ENCODE measurements at regions not wholly inside any gene's neighbourhood (a gene's known extent, or its start where the extent isn't known, plus 50 kb on each side); places are given as distances from the start of the nearest gene placed in this dataset.

DNA sequence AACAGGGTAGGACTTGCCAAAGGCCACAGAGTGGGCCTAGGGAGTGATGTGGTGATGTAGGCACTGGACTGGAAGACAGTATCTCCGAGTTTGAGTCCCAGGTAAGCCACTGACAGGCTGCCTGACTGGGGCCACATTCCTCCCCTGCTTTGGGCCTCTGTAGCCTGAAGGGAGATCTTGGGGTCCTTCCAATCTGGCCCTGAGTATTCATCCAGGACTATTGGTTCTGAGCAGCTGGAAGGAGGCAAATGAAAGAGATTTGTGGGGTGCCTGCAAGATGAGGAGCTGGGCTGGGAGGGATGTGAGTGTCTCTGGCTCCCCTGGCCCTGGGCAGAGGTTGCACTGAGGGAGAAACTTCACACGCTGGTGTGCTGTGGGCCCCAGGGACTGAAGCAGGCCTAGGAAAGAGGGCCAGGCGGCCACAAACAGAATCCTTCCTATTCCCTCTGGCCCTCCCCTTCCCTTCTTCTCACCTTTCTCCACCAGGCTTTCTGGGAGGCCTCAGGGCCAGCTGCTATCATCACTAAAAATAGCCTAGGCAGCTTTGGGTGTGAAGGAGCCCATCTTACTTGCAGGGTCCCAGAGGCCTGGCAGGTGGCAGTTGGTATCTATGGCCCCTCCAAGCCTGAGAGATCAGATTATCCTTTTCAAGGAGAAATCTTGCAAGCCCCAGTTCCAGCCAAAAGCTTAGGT, 70.1 kb downstream of the PJA1 start:
- TF ChIP-seq, protein P1, sequence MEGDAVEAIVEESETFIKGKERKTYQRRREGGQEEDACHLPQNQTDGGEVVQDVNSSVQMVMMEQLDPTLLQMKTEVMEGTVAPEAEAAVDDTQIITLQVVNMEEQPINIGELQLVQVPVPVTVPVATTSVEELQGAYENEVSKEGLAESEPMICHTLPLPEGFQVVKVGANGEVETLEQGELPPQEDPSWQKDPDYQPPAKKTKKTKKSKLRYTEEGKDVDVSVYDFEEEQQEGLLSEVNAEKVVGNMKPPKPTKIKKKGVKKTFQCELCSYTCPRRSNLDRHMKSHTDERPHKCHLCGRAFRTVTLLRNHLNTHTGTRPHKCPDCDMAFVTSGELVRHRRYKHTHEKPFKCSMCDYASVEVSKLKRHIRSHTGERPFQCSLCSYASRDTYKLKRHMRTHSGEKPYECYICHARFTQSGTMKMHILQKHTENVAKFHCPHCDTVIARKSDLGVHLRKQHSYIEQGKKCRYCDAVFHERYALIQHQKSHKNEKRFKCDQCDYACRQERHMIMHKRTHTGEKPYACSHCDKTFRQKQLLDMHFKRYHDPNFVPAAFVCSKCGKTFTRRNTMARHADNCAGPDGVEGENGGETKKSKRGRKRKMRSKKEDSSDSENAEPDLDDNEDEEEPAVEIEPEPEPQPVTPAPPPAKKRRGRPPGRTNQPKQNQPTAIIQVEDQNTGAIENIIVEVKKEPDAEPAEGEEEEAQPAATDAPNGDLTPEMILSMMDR (conservative IDR thresholded peaks at IDR 0.05; ENCODE audit: low read depth, low read length), result no peak
- Histone ChIP-seq H4K20me1 (ENCODE audit: insufficient read depth) (no peaks in the 10 kb centered on the region), H3K79me2 (ENCODE audit: insufficient read depth, low read depth) (no peaks in the 10 kb centered on the region), H2AFZ (ENCODE audit: low read depth) (no peak overlapping the region), H3K36me3 (ENCODE audit: insufficient read depth) (no peaks in the 10 kb centered on the region), H3K4me2 (no peak overlapping the region), H3K27ac (no peak overlapping the region), H3K27me3 (ENCODE audit: insufficient read depth, low read depth) (no peaks in the 10 kb centered on the region), H3K4me3 (IDR thresholded peaks at IDR 0.05; ENCODE audit: insufficient read depth, low read depth, low read length) (no peak overlapping the region), H3K4me1 (ENCODE audit: low read depth, poor library complexity, severe bottlenecking) (no peaks in the 10 kb centered on the region), H3K9ac (no peak overlapping the region)

DNA sequence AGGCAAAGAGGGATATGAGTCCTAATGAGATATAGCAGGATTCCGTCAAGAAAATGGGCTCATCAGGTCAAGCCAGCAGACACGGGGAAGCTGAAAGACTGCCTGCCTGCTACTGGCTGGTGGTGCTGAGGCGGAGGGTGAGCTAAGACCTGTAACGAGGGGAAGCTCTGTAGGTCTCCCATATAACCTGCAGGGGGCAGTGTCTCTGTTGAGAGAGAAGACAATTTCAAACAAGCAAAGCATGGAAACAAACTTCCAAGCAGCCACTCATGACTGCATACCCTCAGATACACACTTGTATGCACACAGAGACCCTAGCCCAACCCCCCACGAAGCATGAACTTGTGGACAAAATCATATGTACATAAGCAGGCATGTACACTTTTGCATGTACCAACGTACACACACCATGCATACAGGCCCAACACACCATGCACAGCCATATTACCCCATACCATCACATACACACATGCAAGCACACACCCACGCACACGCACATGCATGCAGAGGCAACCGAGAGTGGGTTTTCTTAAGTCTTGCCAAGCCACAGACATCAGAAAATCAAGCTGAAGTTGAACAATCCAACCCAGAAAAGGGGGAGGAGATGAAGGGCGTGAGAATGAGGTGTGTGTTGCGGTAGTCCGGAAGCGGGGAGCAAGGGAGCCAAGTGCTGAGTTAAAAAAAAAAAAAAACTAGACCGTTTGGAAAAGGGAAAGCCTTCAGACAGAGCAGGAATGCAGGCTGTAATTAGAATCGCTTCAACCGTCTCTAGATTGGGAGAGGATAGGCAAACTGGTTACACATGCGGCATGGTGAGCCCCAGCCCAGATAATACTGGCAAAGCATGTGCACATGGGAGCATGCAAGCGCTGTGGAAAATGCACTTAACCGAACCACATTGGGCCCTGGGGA, 71.0 kb downstream of the PJA1 start:
- Histone ChIP-seq H3K4me1 (ENCODE audit: low read depth, poor library complexity, severe bottlenecking) (no peaks in the 10 kb centered on the region), H2AFZ (ENCODE audit: low read depth) (no peak overlapping the region), H3K27me3 (ENCODE audit: insufficient read depth, low read depth) (no peaks in the 10 kb centered on the region), H3K9ac (no peak overlapping the region), H3K4me2 (no peak overlapping the region), H3K27ac (no peak overlapping the region), H3K36me3 (ENCODE audit: insufficient read depth) (no peaks in the 10 kb centered on the region), H3K4me3 (IDR thresholded peaks at IDR 0.05; ENCODE audit: insufficient read depth, low read depth, low read length) (no peak overlapping the region), H4K20me1 (ENCODE audit: insufficient read depth) (no peaks in the 10 kb centered on the region), H3K79me2 (ENCODE audit: insufficient read depth, low read depth) (no peaks in the 10 kb centered on the region)
- TF ChIP-seq, protein P1 (conservative IDR thresholded peaks at IDR 0.05; ENCODE audit: low read depth, low read length), result peak; percentile 48; the same call in 1 of the 2 replicates

DNA sequence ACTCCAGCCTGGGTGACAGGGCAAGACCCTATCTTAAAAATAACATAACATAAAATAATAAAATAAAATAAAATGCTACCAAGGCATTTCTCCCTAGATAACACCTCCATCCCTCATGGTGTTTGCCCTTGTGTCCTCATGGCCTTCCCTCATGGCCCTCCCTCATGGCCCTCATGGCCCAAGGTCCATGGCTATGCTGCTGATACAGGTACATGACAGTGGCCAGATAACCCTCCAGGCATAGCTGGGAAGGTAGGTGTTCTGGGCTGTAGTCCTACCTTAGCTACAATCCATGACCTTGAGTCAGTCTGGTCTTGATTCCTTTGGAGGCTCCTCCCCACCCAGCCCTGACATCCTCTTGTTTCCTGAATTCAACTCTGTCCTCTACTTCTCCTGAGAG, 75.2 kb downstream of the PJA1 start:
- Histone ChIP-seq H3K9ac (no peak overlapping the region), H3K79me2 (ENCODE audit: insufficient read depth, low read depth) (no peaks in the 10 kb centered on the region), H3K36me3 (ENCODE audit: insufficient read depth) (no peaks in the 10 kb centered on the region), H3K27ac (no peak overlapping the region), H3K4me3 (IDR thresholded peaks at IDR 0.05; ENCODE audit: insufficient read depth, low read depth, low read length) (no peak overlapping the region), H3K4me1 (ENCODE audit: low read depth, poor library complexity, severe bottlenecking) (no peaks in the 10 kb centered on the region), H3K27me3 (ENCODE audit: insufficient read depth, low read depth) (no peaks in the 10 kb centered on the region), H4K20me1 (ENCODE audit: insufficient read depth) (no peaks in the 10 kb centered on the region), H2AFZ (ENCODE audit: low read depth) (no peak overlapping the region), H3K4me2 (no peak overlapping the region)
- TF ChIP-seq, protein P1 (conservative IDR thresholded peaks at IDR 0.05; ENCODE audit: low read depth, low read length), result no peak

DNA sequence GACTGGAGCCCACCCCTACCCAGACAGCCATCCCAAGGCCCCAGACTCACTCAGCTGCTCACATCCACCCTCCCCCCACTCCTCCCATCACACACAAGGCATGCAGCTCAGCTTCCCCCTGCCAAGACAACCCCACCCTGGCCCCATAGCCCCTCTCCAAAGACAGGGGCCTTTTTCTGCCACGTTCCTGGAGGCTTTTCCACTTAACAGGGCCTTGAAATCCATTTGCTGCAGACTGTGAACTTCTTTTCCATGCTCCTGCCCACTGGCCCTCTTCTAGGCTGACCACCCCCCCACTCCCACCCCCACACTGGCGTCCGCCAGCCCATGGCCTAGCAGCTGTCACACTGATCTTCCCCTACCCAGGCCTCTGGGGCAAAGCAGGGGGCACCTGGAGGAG, 76.0 kb downstream of the PJA1 start:
- H3K9ac ChIP-seq, result no peak overlapping the region

More for the DNA sequence above, 76.0 kb downstream of the PJA1 start:
- Histone ChIP-seq H2AFZ (ENCODE audit: low read depth) (no peak overlapping the region), H3K36me3 (ENCODE audit: insufficient read depth) (no peaks in the 10 kb centered on the region), H4K20me1 (ENCODE audit: insufficient read depth) (no peaks in the 10 kb centered on the region), H3K27ac (no peak overlapping the region), H3K4me1 (ENCODE audit: low read depth, poor library complexity, severe bottlenecking) (no peaks in the 10 kb centered on the region), H3K27me3 (ENCODE audit: insufficient read depth, low read depth) (no peaks in the 10 kb centered on the region), H3K4me2 (no peak overlapping the region), H3K79me2 (ENCODE audit: insufficient read depth, low read depth) (no peaks in the 10 kb centered on the region), H3K4me3 (IDR thresholded peaks at IDR 0.05; ENCODE audit: insufficient read depth, low read depth, low read length) (no peak overlapping the region)
- TF ChIP-seq, protein P1 (conservative IDR thresholded peaks at IDR 0.05; ENCODE audit: low read depth, low read length), result no peak

Measured in KMS-11 (cell line).